Stimulated activated CD4-positive, alpha-beta T cell treated with anti-CD3 and anti-CD28 coated beads, Interleukin-4, amount 100 ng/mL, for 1 hour (primary cell): ENCODE measurements at regions not wholly inside any gene's neighbourhood (a gene's known extent, or its start where the extent isn't known, plus 50 kb on each side); places are given as distances from the start of the nearest gene placed in this dataset.

ENCODE experiments used
- DNase-seq: peaks from one replicate; pipeline ENCODE4 v3.0.0-alpha.2; 2020

- DNase-seq, result peak; percentile 30
These were observed 110.4 kb upstream of the RAB27B start for GRCh38 chr18:54717673-54718407.

- DNase-seq, result no peak
These were observed 109.9 kb upstream of the RAB27B start for GRCh38 chr18:54718408-54718773.

- no peak for DNase-seq
These were observed 107.7 kb upstream of the RAB27B start for GRCh38 chr18:54720620-54721019.

GRCh38 chr18:54726143-54726542, 102.1 kb upstream of the RAB27B start:
- no peak for DNase-seq

- DNase-seq, result no peak
These were observed 94.2 kb upstream of the RAB27B start for GRCh38 chr18:54734059-54734458.

GRCh38 chr18:54736981-54737380, 91.3 kb upstream of the RAB27B start:
- no peak for DNase-seq

GRCh38 chr18:54737986-54738385, 90.3 kb upstream of the RAB27B start:
- DNase-seq, result no peak

GRCh38 chr18:54739476-54739875, 88.8 kb upstream of the RAB27B start:
- no peak for DNase-seq

GRCh38 chr18:54740136-54740846, 88.0 kb upstream of the RAB27B start:
- DNase-seq, result no peak

GRCh38 chr18:54742120-54742519, 86.2 kb upstream of the RAB27B start:
- no peak for DNase-seq

- no peak for DNase-seq
These were observed 85.3 kb upstream of the RAB27B start for GRCh38 chr18:54742659-54743604.

GRCh38 chr18:54743605-54743995, 84.7 kb upstream of the RAB27B start:
- DNase-seq, result no peak

- no peak for DNase-seq
These were observed 79.0 kb upstream of the RAB27B start for GRCh38 chr18:54749291-54749690.

GRCh38 chr18:54750350-54750749, 77.9 kb upstream of the RAB27B start:
- DNase-seq, result no peak

GRCh38 chr18:54752185-54752584, 76.1 kb upstream of the RAB27B start:
- DNase-seq, result no peak

GRCh38 chr18:54755456-54755855, 72.8 kb upstream of the RAB27B start:
- no peak for DNase-seq

- DNase-seq, result no peak
These were observed 65.9 kb upstream of the RAB27B start for GRCh38 chr18:54762386-54762785.

GRCh38 chr18:54764786-54765185, 63.5 kb upstream of the RAB27B start:
- DNase-seq, result no peak

- DNase-seq, result no peak
These were observed 62.5 kb upstream of the RAB27B start for GRCh38 chr18:54765636-54766375.

- no peak for DNase-seq
These were observed 61.6 kb upstream of the RAB27B start for GRCh38 chr18:54766634-54767033.

- no peak for DNase-seq
These were observed 61.2 kb upstream of the RAB27B start for GRCh38 chr18:54767098-54767497.

- no peak for DNase-seq
These were observed 58.5 kb upstream of the RAB27B start for GRCh38 chr18:54769526-54770464.
